Activated CD4-positive, alpha-beta T cell treated with anti-CD3 and anti-CD28 coated beads, Interleukin-2, amount 50 U/mL, for 4 hours (primary cell): ENCODE measurements at regions not wholly inside any gene's neighbourhood (a gene's known extent, or its start where the extent isn't known, plus 50 kb on each side); places are given as distances from the start of the nearest gene placed in this dataset.
"Not testable (repeated sequence)": the region's sequence is repeated elsewhere in the genome, so short reads cannot be mapped to it uniquely, and the experiment has no call there.

Experiments
- DNase-seq, 2 experiments: peaks; one replicate each; pipeline ENCODE4 v3.0.0-alpha.2; 2020

- DNase-seq = not testable (repeated sequence)
Measured at GRCh38 chr21:5105939-5106708, 5415.3 kb upstream of the TPTE start.

- DNase-seq = not testable (repeated sequence)
Measured at GRCh38 chr21:5106767-5107464, 5414.5 kb upstream of the TPTE start.

GRCh38 chr21:5107637-5108036 is 5413.7 kb upstream of the TPTE start:
- DNase-seq = not testable (repeated sequence)

- DNase-seq = not testable (repeated sequence)
Measured at GRCh38 chr21:5108048-5108775, 5413.2 kb upstream of the TPTE start.

- not testable (repeated sequence) for DNase-seq
Measured at GRCh38 chr21:5111197-5111596, 5410.2 kb upstream of the TPTE start.

GRCh38 chr21:5113092-5113491 is 5408.3 kb upstream of the TPTE start:
- not testable (repeated sequence) for DNase-seq

- DNase-seq = not testable (repeated sequence)
Measured at GRCh38 chr21:5114468-5114867, 5406.9 kb upstream of the TPTE start.

- not testable (repeated sequence) for DNase-seq
Measured at GRCh38 chr21:5114893-5115645, 5406.3 kb upstream of the TPTE start.

GRCh38 chr21:5115646-5116343 is 5405.6 kb upstream of the TPTE start:
- not testable (repeated sequence) for DNase-seq

GRCh38 chr21:5116344-5117123 is 5404.8 kb upstream of the TPTE start:
- DNase-seq = not testable (repeated sequence)

- DNase-seq = not testable (repeated sequence)
Measured at GRCh38 chr21:5117135-5117534, 5404.2 kb upstream of the TPTE start.

- DNase-seq = not testable (repeated sequence)
Measured at GRCh38 chr21:5117666-5118295, 5403.6 kb upstream of the TPTE start.

GRCh38 chr21:5118296-5118679 is 5403.1 kb upstream of the TPTE start:
- peak in 1 of 2 experiments; percentile 15 for DNase-seq

GRCh38 chr21:5119179-5119578 is 5402.2 kb upstream of the TPTE start:
- not testable (repeated sequence) for DNase-seq

- DNase-seq = not testable (repeated sequence)
Measured at GRCh38 chr21:5121399-5121798, 5400.0 kb upstream of the TPTE start.

GRCh38 chr21:5121849-5122248 is 5399.5 kb upstream of the TPTE start:
- not testable (repeated sequence) for DNase-seq

GRCh38 chr21:5123655-5124054 is 5397.7 kb upstream of the TPTE start:
- DNase-seq = peak; percentile 69 to 74

- peak; percentile 97 for DNase-seq
Measured at GRCh38 chr21:5128261-5128660, 5393.1 kb upstream of the TPTE start.

- not testable (repeated sequence) for DNase-seq
Measured at GRCh38 chr21:5133824-5134223, 5387.6 kb upstream of the TPTE start.

GRCh38 chr21:5136406-5136805 is 5385.0 kb upstream of the TPTE start:
- not testable (repeated sequence) for DNase-seq

- not testable (repeated sequence) for DNase-seq
Measured at GRCh38 chr21:5137006-5137405, 5384.4 kb upstream of the TPTE start.
